PC-3 (cell line): ENCODE measurements at regions not wholly inside any gene's neighbourhood (a gene's known extent, or its start where the extent isn't known, plus 50 kb on each side); places are given as distances from the start of the nearest gene placed in this dataset.

Source experiments
- CTCF ChIP-seq: fragments of 300-600 bp; sonication (generic); conservative IDR thresholded peaks from 2 replicates; pipeline ENCODE4 v1.5.1; 2017; ENCODE audit warnings: antibody characterized with exemption, low read depth, mild to moderate bottlenecking, low read length
- EZH2 ChIP-seq: fragments of 300-600 bp; sonication (generic); IDR thresholded peaks from one replicate; pipeline ENCODE4 v1.6.1; 2017; ENCODE audit warnings: antibody characterized with exemption, mild to moderate bottlenecking, low read length; ENCODE audit not compliant: unreplicated experiment

- no peak for TF ChIP-seq CTCF
- TF ChIP-seq EZH2, result no peak
Measured at GRCh38 chr15:58321034-58321433, 110.8 kb upstream of the LIPC start.
